ENCODE measurements at regions not wholly inside any gene's neighbourhood (a gene's known extent, or its start where the extent isn't known, plus 50 kb on each side); places are given as distances from the start of the nearest gene placed in this dataset.

DNA sequence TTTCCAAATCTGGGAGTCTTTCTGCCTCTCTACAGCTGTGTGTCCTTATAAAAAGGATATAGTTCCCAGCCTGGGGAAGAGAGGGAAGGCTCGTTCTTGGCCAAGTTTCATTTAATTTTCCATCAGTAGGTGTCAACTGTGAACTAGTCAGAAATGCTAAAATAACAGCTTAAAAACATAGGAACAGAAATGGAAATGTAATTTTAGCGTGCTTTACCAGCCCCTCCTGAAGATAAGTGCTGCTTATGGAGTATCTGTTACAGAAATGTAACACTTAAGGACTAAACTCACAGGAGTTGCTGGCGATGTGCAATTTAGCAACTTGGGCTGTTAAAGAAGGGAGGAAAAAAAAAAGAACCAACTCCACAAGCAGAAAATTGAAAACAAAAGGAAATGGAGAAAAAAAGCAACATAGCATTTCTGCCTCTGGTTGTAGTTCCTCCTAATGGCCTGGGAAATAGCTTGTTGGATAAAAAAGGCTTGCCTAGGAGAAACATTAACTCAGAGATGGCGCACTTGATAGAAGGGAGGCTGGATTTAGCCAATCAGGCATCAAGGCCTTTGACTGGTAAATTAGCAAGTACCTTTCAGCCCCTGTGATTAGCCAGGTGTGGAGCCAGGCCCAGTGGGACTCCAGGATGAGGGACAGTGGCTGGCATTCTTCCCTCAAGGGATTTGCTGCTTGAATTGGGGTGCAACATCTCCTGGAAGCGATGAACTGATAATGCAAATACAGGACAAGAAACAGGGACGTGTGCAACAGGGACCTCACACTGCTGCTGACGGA, 84.3 kb downstream of the RPLP1 start:
- Mint-ChIP-seq H3K4me1 (ENCODE audit: insufficient read depth, unreplicated experiment) (no peaks in the 10 kb centered on the region), H3K9me3 (ENCODE audit: unreplicated experiment) (no peaks in the 10 kb centered on the region), H3K27ac (ENCODE audit: low read depth, unreplicated experiment) (no peak overlapping the region), H3K4me3 (ENCODE audit: unreplicated experiment) (no peak overlapping the region), H3K36me3 (ENCODE audit: insufficient read depth, unreplicated experiment) (peaks cover 7% of the 10 kb centered on the region), H3K27me3 (ENCODE audit: insufficient read depth, unreplicated experiment) (peaks cover 13% of the 10 kb centered on the region)
- TF ChIP-seq CTCF (IDR thresholded peaks at IDR 0.05; ENCODE audit: unreplicated experiment) = no peak
- ChIA-PET CTCF (no interaction called here), POLR2A (interaction anchor here (1.3 to 1.9 kb wide), 2 partner anchors 9 to 21 kb away, joined by 3 to 5 read pairs; no protein-coding TSS in a partner anchor)
- BruUV-seq (replicated peaks) = no TSS peak
- DNase-seq (ENCODE audit: unreplicated experiment) = no peak
- intact Hi-C loops (cut with micrococcal nuclease) = no loop called here

GRCh38 chr15:69537901-69538300, 85.3 kb downstream of the RPLP1 start:
- H3K36me3 Mint-ChIP-seq (ENCODE audit: insufficient read depth, unreplicated experiment) = peaks cover 7% of the 10 kb centered on the region
- DNase-seq (ENCODE audit: unreplicated experiment) = no peak
- H3K9me3 Mint-ChIP-seq (ENCODE audit: unreplicated experiment) = no peaks in the 10 kb centered on the region
- H3K4me3 Mint-ChIP-seq (ENCODE audit: unreplicated experiment) = no peak overlapping the region
- H3K27ac Mint-ChIP-seq (ENCODE audit: low read depth, unreplicated experiment) = no peak overlapping the region
- intact Hi-C loops (cut with micrococcal nuclease) = no loop called here
- CTCF ChIA-PET = interaction anchor here (0.6 kb wide), 1 partner anchor 973 kb away, joined by 3 read pairs; no protein-coding TSS in a partner anchor
- POLR2A ChIA-PET = interaction anchor here (0.7 kb wide), 1 partner anchor 96 kb away, joined by 3 read pairs; no protein-coding TSS in a partner anchor
- TF ChIP-seq CTCF (IDR thresholded peaks at IDR 0.05; ENCODE audit: unreplicated experiment) = no peak
- BruUV-seq (replicated peaks) = no TSS peak
- peaks cover 23% of the 10 kb centered on the region for H3K27me3 Mint-ChIP-seq (ENCODE audit: insufficient read depth, unreplicated experiment)
- H3K4me1 Mint-ChIP-seq (ENCODE audit: insufficient read depth, unreplicated experiment) = no peaks in the 10 kb centered on the region

GRCh38 chr15:69538379-69538778, 85.8 kb downstream of the RPLP1 start:
- CTCF ChIA-PET = interaction anchor here (0.7 kb wide), 1 partner anchor 1069 kb away, joined by 3 read pairs; no protein-coding TSS in a partner anchor
- POLR2A ChIA-PET = no interaction called here

DNA sequence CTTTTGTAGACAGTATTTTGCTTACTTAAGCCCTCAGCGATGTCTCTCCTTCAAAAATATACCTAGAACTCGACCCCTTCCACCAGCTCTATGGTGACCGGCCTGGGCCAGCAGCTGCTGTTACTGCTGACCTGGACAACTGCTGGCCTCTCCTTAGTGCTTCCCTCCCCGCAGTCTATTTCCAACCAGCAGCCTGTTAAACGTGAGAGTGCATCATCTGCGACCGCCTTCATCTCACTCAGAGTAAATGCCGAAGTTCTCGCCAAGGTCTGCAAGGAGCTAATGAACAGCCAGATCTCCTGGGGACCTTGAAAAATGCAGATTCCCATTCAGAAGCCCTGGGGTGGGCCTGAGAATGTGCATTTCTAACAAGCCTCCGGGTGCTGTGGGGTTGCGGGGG, 86.7 kb downstream of the RPLP1 start:
- ChIA-PET CTCF (no interaction called here), POLR2A (no interaction called here)
- Mint-ChIP-seq H3K9me3 (ENCODE audit: unreplicated experiment) (no peaks in the 10 kb centered on the region), H3K27ac (ENCODE audit: low read depth, unreplicated experiment) (no peak overlapping the region), H3K4me1 (ENCODE audit: insufficient read depth, unreplicated experiment) (no peaks in the 10 kb centered on the region), H3K36me3 (ENCODE audit: insufficient read depth, unreplicated experiment) (peaks cover 7% of the 10 kb centered on the region), H3K27me3 (ENCODE audit: insufficient read depth, unreplicated experiment) (peaks cover 35% of the 10 kb centered on the region), H3K4me3 (ENCODE audit: unreplicated experiment) (no peak overlapping the region)
- BruUV-seq (replicated peaks) = no TSS peak
- no peak for DNase-seq (ENCODE audit: unreplicated experiment)
- TF ChIP-seq CTCF (IDR thresholded peaks at IDR 0.05; ENCODE audit: unreplicated experiment) = no peak
- intact Hi-C loops (cut with micrococcal nuclease) = no loop called here

More at GRCh38 chr15:69538379-69538778, 85.8 kb downstream of the RPLP1 start:
- H3K27ac Mint-ChIP-seq (ENCODE audit: low read depth, unreplicated experiment) = no peak overlapping the region
- H3K9me3 Mint-ChIP-seq (ENCODE audit: unreplicated experiment) = no peaks in the 10 kb centered on the region
- intact Hi-C loops (cut with micrococcal nuclease) = no loop called here
- H3K4me1 Mint-ChIP-seq (ENCODE audit: insufficient read depth, unreplicated experiment) = no peaks in the 10 kb centered on the region
- no peak for DNase-seq (ENCODE audit: unreplicated experiment)
- H3K36me3 Mint-ChIP-seq (ENCODE audit: insufficient read depth, unreplicated experiment) = peaks cover 7% of the 10 kb centered on the region
- no peak overlapping the region for H3K4me3 Mint-ChIP-seq (ENCODE audit: unreplicated experiment)
- no TSS peak for BruUV-seq (replicated peaks)
- peaks cover 27% of the 10 kb centered on the region for H3K27me3 Mint-ChIP-seq (ENCODE audit: insufficient read depth, unreplicated experiment)
- no peak for TF ChIP-seq CTCF (IDR thresholded peaks at IDR 0.05; ENCODE audit: unreplicated experiment)
